Breast epithelium (tissue), 3 donors: ENCODE measurements at regions not wholly inside any gene's neighbourhood (a gene's known extent, or its start where the extent isn't known, plus 50 kb on each side); places are given as distances from the start of the nearest gene placed in this dataset.

Source experiments
- POLR2A ChIP-seq: fragments of 450-650 bp; IDR thresholded peaks from one replicate; pipeline ENCODE4 v1.6.1; 2016; ENCODE audit warnings: antibody characterized with exemption, mild to moderate bottlenecking, moderate library complexity
- TF ChIP-seq, protein P1 (sequence below), 3 donors: fragments of 450-650 bp; IDR thresholded peaks; one replicate each; pipeline ENCODE4 v1.5.1; 2016 to 2017; ENCODE audit warnings: antibody characterized with exemption in 3 of 3, mild to moderate bottlenecking in 3 of 3, moderate library complexity in 3 of 3

DNA sequence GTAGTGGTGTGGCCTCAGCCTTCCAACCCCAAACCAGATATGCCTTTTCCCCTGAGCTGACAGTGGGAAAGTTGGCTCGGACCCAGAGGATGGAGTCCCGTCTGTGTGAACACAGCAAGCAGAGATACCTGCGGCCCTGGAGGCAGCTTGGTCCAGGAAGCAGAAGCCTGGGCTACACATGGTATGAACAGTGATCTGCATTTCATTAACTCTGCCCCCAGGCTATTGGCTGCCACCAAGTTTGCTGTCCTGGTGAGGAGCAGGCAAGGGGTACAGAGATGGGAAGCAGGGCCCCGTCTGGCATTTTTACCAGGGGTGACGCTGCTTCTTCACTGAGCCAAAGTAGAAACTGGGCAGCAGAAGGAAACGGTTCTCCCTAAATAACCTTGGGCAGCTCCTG lies 90.0 kb downstream of the EDN3 start:
- TF ChIP-seq POLR2A, result no peak
- TF ChIP-seq, protein P1, sequence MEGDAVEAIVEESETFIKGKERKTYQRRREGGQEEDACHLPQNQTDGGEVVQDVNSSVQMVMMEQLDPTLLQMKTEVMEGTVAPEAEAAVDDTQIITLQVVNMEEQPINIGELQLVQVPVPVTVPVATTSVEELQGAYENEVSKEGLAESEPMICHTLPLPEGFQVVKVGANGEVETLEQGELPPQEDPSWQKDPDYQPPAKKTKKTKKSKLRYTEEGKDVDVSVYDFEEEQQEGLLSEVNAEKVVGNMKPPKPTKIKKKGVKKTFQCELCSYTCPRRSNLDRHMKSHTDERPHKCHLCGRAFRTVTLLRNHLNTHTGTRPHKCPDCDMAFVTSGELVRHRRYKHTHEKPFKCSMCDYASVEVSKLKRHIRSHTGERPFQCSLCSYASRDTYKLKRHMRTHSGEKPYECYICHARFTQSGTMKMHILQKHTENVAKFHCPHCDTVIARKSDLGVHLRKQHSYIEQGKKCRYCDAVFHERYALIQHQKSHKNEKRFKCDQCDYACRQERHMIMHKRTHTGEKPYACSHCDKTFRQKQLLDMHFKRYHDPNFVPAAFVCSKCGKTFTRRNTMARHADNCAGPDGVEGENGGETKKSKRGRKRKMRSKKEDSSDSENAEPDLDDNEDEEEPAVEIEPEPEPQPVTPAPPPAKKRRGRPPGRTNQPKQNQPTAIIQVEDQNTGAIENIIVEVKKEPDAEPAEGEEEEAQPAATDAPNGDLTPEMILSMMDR (IDR thresholded peaks at IDR 0.05), result no peak
